IMR-90 (cell line): ENCODE measurements at regions not wholly inside any gene's neighbourhood (a gene's known extent, or its start where the extent isn't known, plus 50 kb on each side); places are given as distances from the start of the nearest gene placed in this dataset.

Experiments used
- ATAC-seq: fragments of 200-7000 bp; cut with Tn5 transposase; 2 replicates; pipeline ENCODE4 v1.9.1; 2020; ENCODE audit warnings: low read depth, mild to moderate bottlenecking, moderate library complexity
- BruUV-seq: library from RNA; stranded (reverse); fragments of 400-500 nt; replicated peaks from 2 replicates; lab custom pipeline; 2021; lab: Mats Ljungman, UMichigan
- CTCF ChIA-PET: fragments of 300-600 bp; formaldehyde crosslinking; extraction: SDS; loops from one replicate; lab custom pipeline; 2021; ENCODE audit warnings: antibody characterized with exemption; lab: Yijun Ruan, JAX
- POLR2A ChIA-PET: fragments of 300-600 bp; sonication (Branson Sonifier 250); formaldehyde crosslinking; loops from one replicate; lab custom pipeline; 2022; ENCODE audit warnings: antibody characterized with exemption; ENCODE audit not compliant: unreplicated experiment; lab: Charles Lee
- DNase-seq: peaks from one replicate; pipeline ENCODE4 v3.0.0; 2013
- H2AFZ ChIP-seq: replicated peaks from 2 replicates; pipeline ENCODE3; 2013; ENCODE audit warnings: low read length, mild to moderate bottlenecking; ENCODE audit not compliant: poor library complexity
- H2AK5ac ChIP-seq: 2 replicates; pipeline ENCODE4 v1.6.1; 2013; ENCODE audit warnings: low read depth, low read length, inconsistent platforms
- H2AK9ac ChIP-seq: replicated peaks from 2 replicates; pipeline ENCODE3; 2013; ENCODE audit warnings: mild to moderate bottlenecking, low read depth, low read length, moderate library complexity; ENCODE audit not compliant: poor library complexity
- H2BK120ac ChIP-seq: 2 replicates; pipeline ENCODE4 v1.6.1; 2013; ENCODE audit warnings: low read depth, low read length, inconsistent platforms
- H2BK15ac ChIP-seq: 3 replicates; pipeline ENCODE4 v1.6.1; 2013; ENCODE audit warnings: low read depth, low read length, inconsistent platforms
- H2BK20ac ChIP-seq: 2 replicates; pipeline ENCODE4 v1.6.1; 2013; ENCODE audit warnings: low read depth, mild to moderate bottlenecking, inconsistent platforms, low read length, moderate library complexity
- H2BK5ac ChIP-seq: 2 replicates; pipeline ENCODE4 v1.6.1; 2013; ENCODE audit warnings: mild to moderate bottlenecking, low read depth, low read length, inconsistent platforms; ENCODE audit not compliant: poor library complexity, severe bottlenecking
- H3K14ac ChIP-seq: replicated peaks from 2 replicates; pipeline ENCODE4 v1.6.1; 2013; ENCODE audit warnings: low read depth, low read length, inconsistent platforms
- H3K18ac ChIP-seq: 2 replicates; pipeline ENCODE4 v1.6.1; 2013; ENCODE audit warnings: low read depth, low read length, control low read depth
- H3K23ac ChIP-seq: 2 replicates; pipeline ENCODE4 v1.6.1; 2013; ENCODE audit warnings: low read depth, low read length, inconsistent platforms
- H3K27ac ChIP-seq: 2 replicates; pipeline ENCODE4 v1.5.1; 2013; ENCODE audit warnings: mild to moderate bottlenecking, control low read depth, low read length; ENCODE audit not compliant: insufficient read depth
- H3K27me3 ChIP-seq: 2 replicates; pipeline ENCODE4 v1.6.1; 2013; ENCODE audit warnings: low read length; ENCODE audit not compliant: control insufficient read depth, insufficient read depth
- H3K36me3 ChIP-seq: 2 replicates; pipeline ENCODE4 v1.6.1; 2013; ENCODE audit warnings: low read length, mixed read lengths; ENCODE audit not compliant: control insufficient read depth, insufficient read depth
- H3K4ac ChIP-seq: 2 replicates; pipeline ENCODE4 v1.6.1; 2013; ENCODE audit warnings: low read depth, low read length, inconsistent platforms
- H3K4me1 ChIP-seq: 2 replicates; pipeline ENCODE4 v1.6.1; 2013; ENCODE audit warnings: low read length, mixed read lengths; ENCODE audit not compliant: control insufficient read depth, insufficient read depth
- H3K4me2 ChIP-seq: 2 replicates; pipeline ENCODE4 v1.6.1; 2013; ENCODE audit warnings: low read depth, mild to moderate bottlenecking, control low read depth, low read length, moderate library complexity
- H3K4me3 ChIP-seq: 2 replicates; pipeline ENCODE4 v1.5.1; 2013; ENCODE audit warnings: low read depth, mild to moderate bottlenecking, control low read depth, low read length, moderate library complexity; ENCODE audit not compliant: insufficient read depth
- H3K56ac ChIP-seq: 2 replicates; pipeline ENCODE4 v1.6.1; 2013; ENCODE audit warnings: low read length, inconsistent platforms; ENCODE audit not compliant: insufficient read depth; ENCODE audit errors: extremely low read depth
- H3K79me1 ChIP-seq, 2 experiments: 2 replicates each; pipeline ENCODE4 v1.6.1; 2013; ENCODE audit warnings: low read length in 2 of 2, inconsistent platforms in 1 of 2, low read depth in 1 of 2
- H3K9ac ChIP-seq: 2 replicates; pipeline ENCODE4 v1.6.1; 2013; ENCODE audit warnings: low read depth, low read length, control low read depth
- H3K9me1 ChIP-seq: 2 replicates; pipeline ENCODE4 v1.6.1; 2013; ENCODE audit warnings: low read length, inconsistent platforms; ENCODE audit not compliant: insufficient read depth
- H3K9me3 ChIP-seq: 2 replicates; pipeline ENCODE4 v1.6.1; 2013; ENCODE audit warnings: low read length; ENCODE audit not compliant: control insufficient read depth, insufficient read depth
- H4K20me1 ChIP-seq: 2 replicates; pipeline ENCODE4 v1.6.1; 2013; ENCODE audit warnings: low read length, inconsistent platforms; ENCODE audit not compliant: insufficient read depth
- H4K5ac ChIP-seq: 2 replicates; pipeline ENCODE4 v1.6.1; 2013; ENCODE audit warnings: mild to moderate bottlenecking, low read depth, low read length, control low read depth
- H4K8ac ChIP-seq, 2 experiments: 2 replicates each; pipeline ENCODE4 v1.6.1; 2013; ENCODE audit warnings: low read depth in 2 of 2, low read length in 2 of 2, control low read depth in 1 of 2, inconsistent platforms in 1 of 2
- H4K91ac ChIP-seq: 2 replicates; pipeline ENCODE4 v1.6.1; 2013; ENCODE audit warnings: low read depth, low read length, inconsistent platforms; ENCODE audit not compliant: insufficient read depth
- BHLHE40 ChIP-seq: fragments of 150-350 bp; IDR thresholded peaks from 2 replicates; pipeline ENCODE4 v1.6.1; 2016; ENCODE audit warnings: mild to moderate bottlenecking, low read depth, low read length
- CEBPB ChIP-seq: IDR thresholded peaks from 2 replicates; pipeline ENCODE4 v1.6.1; 2012; ENCODE audit warnings: low read depth, low read length, improper control_type of control experiment
- CHD1 ChIP-seq: IDR thresholded peaks from 2 replicates; pipeline ENCODE4 v1.6.1; 2012; ENCODE audit warnings: low read depth, low read length, improper control_type of control experiment
- FOS ChIP-seq: fragments of 150-350 bp; IDR thresholded peaks from 2 replicates; pipeline ENCODE4 v1.6.1; 2016; ENCODE audit warnings: low read depth, low read length
- MAFK ChIP-seq: IDR thresholded peaks from 2 replicates; pipeline ENCODE4 v1.6.1; 2012; ENCODE audit warnings: low read depth, low read length, improper control_type of control experiment
- MAZ ChIP-seq: IDR thresholded peaks from 2 replicates; pipeline ENCODE4 v1.6.1; 2012; ENCODE audit warnings: low read depth, mild to moderate bottlenecking, low read length, improper control_type of control experiment, moderate library complexity, borderline replicate concordance
- MXI1 ChIP-seq: IDR thresholded peaks from 2 replicates; pipeline ENCODE4 v1.6.1; 2012; ENCODE audit warnings: low read depth, mild to moderate bottlenecking, low read length, moderate library complexity, borderline replicate concordance
- NFE2L2 ChIP-seq: fragments of 150-350 bp; IDR thresholded peaks from 2 replicates; pipeline ENCODE4 v1.6.1; 2016; ENCODE audit warnings: low read depth, mild to moderate bottlenecking, low read length
- POLR2A ChIP-seq: IDR thresholded peaks from 2 replicates; pipeline ENCODE4 v1.6.1; 2012; ENCODE audit warnings: mild to moderate bottlenecking, low read depth, low read length
- RAD21 ChIP-seq: IDR thresholded peaks from 2 replicates; pipeline ENCODE4 v1.6.1; 2012; ENCODE audit warnings: low read length, improper control_type of control experiment
- RCOR1 ChIP-seq: IDR thresholded peaks from 2 replicates; pipeline ENCODE4 v1.6.1; 2012; ENCODE audit warnings: mild to moderate bottlenecking, low read length, improper control_type of control experiment; ENCODE audit not compliant: insufficient replicate concordance
- RFX5 ChIP-seq: IDR thresholded peaks from 2 replicates; pipeline ENCODE4 v1.8.0; 2012; ENCODE audit warnings: low read depth, mild to moderate bottlenecking, low read length, moderate library complexity
- SMC3 ChIP-seq: fragments of 150-350 bp; IDR thresholded peaks from 2 replicates; pipeline ENCODE4 v1.6.1; 2016; ENCODE audit warnings: low read depth, mild to moderate bottlenecking, antibody characterized with exemption, low read length, moderate library complexity
- WGBS, 2 experiments: methylation state at CpG; one replicate each; pipeline versions ENCODE4 v1.1.5 to v1.1.7; 2013; ENCODE audit warnings: missing lambda C conversion rate in 2 of 2; ENCODE audit not compliant: insufficient read length in 1 of 2; ENCODE audit errors: extremely low coverage in 2 of 2; 5-methylcytosine and 5-hydroxymethylcytosine counted together
- dilution Hi-C: fragments of 300-500 bp; cut with HindIII; formaldehyde crosslinking; loops from one replicate; pipeline ENCODE4 v1.14.3; 2018; ENCODE audit warnings: low sequenced_read_pairs; ENCODE audit not compliant: unreplicated experiment
- in situ Hi-C: fragments of 300-500 bp; cut with MboI; formaldehyde crosslinking; loops from 3 replicates; pipeline ENCODE4 v1.14.3; 2019; ENCODE audit warnings: low sequenced_read_pairs, inconsistent platforms, mixed read lengths
- intact Hi-C: fragments of 100-400 bp; cut with micrococcal nuclease; formaldehyde crosslinking; loops from 2 replicates; pipeline ENCODE4 v1.10.0; 2022
- TF ChIP-seq, protein P1 (sequence below): conservative IDR thresholded peaks from 2 replicates; pipeline ENCODE4 v1.5.1; 2012; ENCODE audit warnings: mild to moderate bottlenecking, low read depth, low read length, improper control_type of control experiment
- TF ChIP-seq, protein P2 (sequence below): fragments of 150-350 bp; IDR thresholded peaks from 2 replicates; pipeline ENCODE4 v1.6.1; 2016; ENCODE audit warnings: low read depth, mild to moderate bottlenecking, low read length, moderate library complexity, borderline replicate concordance
- TF ChIP-seq, protein P3 (sequence below): fragments of 150-350 bp; IDR thresholded peaks from 2 replicates; pipeline ENCODE4 v1.6.1; 2017; ENCODE audit warnings: mild to moderate bottlenecking, antibody characterized with exemption, low read length, low read depth

DNA sequence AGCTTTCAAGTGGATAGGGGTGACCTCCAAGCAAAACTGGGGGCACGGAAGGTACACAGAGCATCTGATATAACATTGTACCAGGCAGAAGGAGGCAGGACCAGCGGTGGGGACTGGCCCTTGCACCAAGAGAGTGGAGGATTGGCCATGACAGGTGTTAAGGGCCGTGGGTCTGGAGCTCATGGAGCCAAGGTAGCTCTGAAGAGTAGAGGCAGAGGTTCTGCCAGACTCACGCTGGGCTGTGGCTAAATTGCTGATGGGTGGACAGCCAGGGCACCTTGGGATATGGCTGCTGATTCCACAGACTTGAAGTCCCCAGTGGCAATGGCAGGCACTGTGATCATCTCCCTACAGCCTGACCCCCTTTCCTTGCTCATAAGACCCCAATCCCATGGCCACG lies 65.9 kb upstream of the NKD1 start:
- Histone ChIP-seq H3K18ac (no peak overlapping the region), H3K4me2 (no peak overlapping the region), H2BK5ac (no peak overlapping the region), H3K9me1 (no peaks in the 10 kb centered on the region), H4K8ac (no peak overlapping the region), H3K56ac (no peak overlapping the region), H4K20me1 (no peaks in the 10 kb centered on the region), H3K36me3 (no peaks in the 10 kb centered on the region), H3K4me1 (no peaks in the 10 kb centered on the region), H3K79me1 (no peaks in the 10 kb centered on the region), H3K27me3 (0 out of 2 replicates have a peak, but pooled peaks cover 2% of the 10 kb centered on the region), H3K4me3 (no peak overlapping the region), H2AK5ac (no peak overlapping the region), H3K23ac (no peak overlapping the region), H2BK15ac (no peak overlapping the region), H2BK20ac (no peak overlapping the region), H3K14ac (no peak overlapping the region), H2AK9ac (no peak overlapping the region), H3K27ac (no peak overlapping the region), H3K9ac (no peak overlapping the region), H3K4ac (no peak overlapping the region), H3K9me3 (no peaks in the 10 kb centered on the region), H2BK120ac (no peak overlapping the region), H4K5ac (no peak overlapping the region), H4K91ac (no peak overlapping the region), H2AFZ (no peak overlapping the region)
- ChIA-PET CTCF (interaction anchor here (0.6 kb wide), 1 partner anchor 1601 kb away, joined by 6 read pairs; no protein-coding TSS in a partner anchor), POLR2A (no interaction called here)
- no TSS peak for BruUV-seq
- WGBS, 2 experiments, result 50% methylated on average over 3 of the region's 5 CpGs; no CpG with 5 or more reads in 1 of the 2 experiments
- dilution Hi-C loops (no loop called here), in situ Hi-C loops (no loop called here), intact Hi-C loops (no loop called here)
- no peak for TF ChIP-seq CHD1
- TF ChIP-seq RAD21, result no peak
- TF ChIP-seq MAZ, result no peak
- TF ChIP-seq RCOR1, result no peak
- TF ChIP-seq MAFK, result no peak
- TF ChIP-seq SMC3, result no peak
- TF ChIP-seq, protein P1, sequence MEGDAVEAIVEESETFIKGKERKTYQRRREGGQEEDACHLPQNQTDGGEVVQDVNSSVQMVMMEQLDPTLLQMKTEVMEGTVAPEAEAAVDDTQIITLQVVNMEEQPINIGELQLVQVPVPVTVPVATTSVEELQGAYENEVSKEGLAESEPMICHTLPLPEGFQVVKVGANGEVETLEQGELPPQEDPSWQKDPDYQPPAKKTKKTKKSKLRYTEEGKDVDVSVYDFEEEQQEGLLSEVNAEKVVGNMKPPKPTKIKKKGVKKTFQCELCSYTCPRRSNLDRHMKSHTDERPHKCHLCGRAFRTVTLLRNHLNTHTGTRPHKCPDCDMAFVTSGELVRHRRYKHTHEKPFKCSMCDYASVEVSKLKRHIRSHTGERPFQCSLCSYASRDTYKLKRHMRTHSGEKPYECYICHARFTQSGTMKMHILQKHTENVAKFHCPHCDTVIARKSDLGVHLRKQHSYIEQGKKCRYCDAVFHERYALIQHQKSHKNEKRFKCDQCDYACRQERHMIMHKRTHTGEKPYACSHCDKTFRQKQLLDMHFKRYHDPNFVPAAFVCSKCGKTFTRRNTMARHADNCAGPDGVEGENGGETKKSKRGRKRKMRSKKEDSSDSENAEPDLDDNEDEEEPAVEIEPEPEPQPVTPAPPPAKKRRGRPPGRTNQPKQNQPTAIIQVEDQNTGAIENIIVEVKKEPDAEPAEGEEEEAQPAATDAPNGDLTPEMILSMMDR, result no peak
- no peak for TF ChIP-seq MXI1
- TF ChIP-seq RFX5, result no peak
- TF ChIP-seq FOS, result no peak
- no peak for TF ChIP-seq POLR2A
- TF ChIP-seq NFE2L2, result no peak
- TF ChIP-seq, protein P2, sequence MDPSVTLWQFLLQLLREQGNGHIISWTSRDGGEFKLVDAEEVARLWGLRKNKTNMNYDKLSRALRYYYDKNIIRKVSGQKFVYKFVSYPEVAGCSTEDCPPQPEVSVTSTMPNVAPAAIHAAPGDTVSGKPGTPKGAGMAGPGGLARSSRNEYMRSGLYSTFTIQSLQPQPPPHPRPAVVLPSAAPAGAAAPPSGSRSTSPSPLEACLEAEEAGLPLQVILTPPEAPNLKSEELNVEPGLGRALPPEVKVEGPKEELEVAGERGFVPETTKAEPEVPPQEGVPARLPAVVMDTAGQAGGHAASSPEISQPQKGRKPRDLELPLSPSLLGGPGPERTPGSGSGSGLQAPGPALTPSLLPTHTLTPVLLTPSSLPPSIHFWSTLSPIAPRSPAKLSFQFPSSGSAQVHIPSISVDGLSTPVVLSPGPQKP, result no peak
- TF ChIP-seq, protein P3, sequence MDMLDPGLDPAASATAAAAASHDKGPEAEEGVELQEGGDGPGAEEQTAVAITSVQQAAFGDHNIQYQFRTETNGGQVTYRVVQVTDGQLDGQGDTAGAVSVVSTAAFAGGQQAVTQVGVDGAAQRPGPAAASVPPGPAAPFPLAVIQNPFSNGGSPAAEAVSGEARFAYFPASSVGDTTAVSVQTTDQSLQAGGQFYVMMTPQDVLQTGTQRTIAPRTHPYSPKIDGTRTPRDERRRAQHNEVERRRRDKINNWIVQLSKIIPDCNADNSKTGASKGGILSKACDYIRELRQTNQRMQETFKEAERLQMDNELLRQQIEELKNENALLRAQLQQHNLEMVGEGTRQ, result no peak
- TF ChIP-seq BHLHE40, result no peak
- no peak for TF ChIP-seq CEBPB
- ATAC-seq (no peak), DNase-seq (no peak)
